Heart left ventricle (tissue), 13 donors: ENCODE measurements at regions not wholly inside any gene's neighbourhood (a gene's known extent, or its start where the extent isn't known, plus 50 kb on each side); places are given as distances from the start of the nearest gene placed in this dataset.

Experiments
- CTCF ChIP-seq, 12 donors: fragments of 200-600 bp; sonication (generic) in 4 of 12; IDR thresholded peaks; one replicate each; pipeline versions ENCODE4 v1.5.0 to v1.8.0; 2018 to 2022; ENCODE audit warnings: antibody characterized with exemption in 12 of 12, mild to moderate bottlenecking in 5 of 12
- POLR2A ChIP-seq, 2 donors: fragments of 450-650 bp; IDR thresholded peaks; one replicate each; pipeline ENCODE4 v1.6.1; 2017; ENCODE audit warnings: antibody characterized with exemption in 2 of 2, mild to moderate bottlenecking in 2 of 2, moderate library complexity in 2 of 2
- donor health status: ischemic (EF 13 %, LVEDD 7.1; RV severe dilation, severe dysfunction).
- donor health status: DM: no; HTN: yes; CAD: no.
- donor health status: DM: no; HTN: no; CAD: no.
- donor health status: ischemic (EF 25% LVEDD 6.9; RV normal size, moderate dysfunction).
- donor health status: ischemic (EF 25% LVEDD 5.7; RV mildly dilated, moderate dysfunction).
- donor health status: ischemic (EF 35%, LVEDD 5.7; RV mildly dilated, moderate dysfunction).
- donor health status: nonischemic (EF 11% LVEDD 7.7; RV severe dilation, severe dysfunction).
- donor health status: DM: yes; HTN: yes; CAD: no.
- donor health status: PGD.
- donor health status: ischemic (EF 29% LVEDD 5.4; RV normal size, mild dysfunction).
- donor health status: nonischemic (EF 23%, LVEDD 6.1; RV moderate dilation, normal function).

DNA sequence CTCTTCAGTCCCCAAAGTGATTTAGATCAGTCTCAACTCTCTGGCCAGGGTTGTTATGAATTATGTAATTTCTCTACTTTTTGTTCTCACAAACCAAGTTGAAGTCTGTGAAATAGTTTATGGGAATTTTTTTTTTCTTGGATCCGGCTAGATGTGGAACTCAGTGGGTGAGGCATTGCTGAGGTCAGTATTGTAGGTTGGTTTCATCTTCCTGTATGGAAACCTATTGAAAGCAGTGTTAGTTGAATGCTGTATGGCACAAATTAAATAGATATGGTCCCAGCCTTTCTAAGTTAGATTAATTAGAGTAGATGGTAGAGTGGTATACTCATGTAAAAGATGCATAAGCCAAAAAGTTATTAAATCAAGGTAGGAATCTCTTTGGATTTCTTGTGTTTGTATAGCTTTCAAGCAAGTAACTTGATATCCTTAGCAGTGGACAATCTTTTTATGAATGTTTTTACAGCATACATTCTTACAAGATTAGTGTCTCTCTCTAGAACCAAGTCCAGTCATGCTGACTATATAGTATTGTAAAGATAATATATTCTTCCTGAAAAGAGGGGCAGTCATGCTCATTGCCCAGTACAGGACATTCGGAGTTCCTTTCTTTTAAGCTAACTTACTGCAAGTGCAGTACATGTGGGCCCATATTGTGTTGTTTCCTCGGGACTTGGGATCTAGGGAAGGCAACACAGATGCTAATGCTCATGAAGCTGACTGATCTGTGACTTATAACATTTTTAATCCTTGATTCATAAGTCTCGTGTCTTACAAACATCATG is 2541.1 kb downstream of the PCDH9 start:
- TF ChIP-seq CTCF (IDR thresholded peaks at IDR 0.05) (no peak), POLR2A (IDR thresholded peaks at IDR 0.05) (no peak)
